H1 (cell line): ENCODE measurements at regions not wholly inside any gene's neighbourhood (a gene's known extent, or its start where the extent isn't known, plus 50 kb on each side); places are given as distances from the start of the nearest gene placed in this dataset.

ENCODE experiments used
- CTCF ChIA-PET: fragments of 300-600 bp; sonication (Branson Sonifier 250); formaldehyde crosslinking; loops from one replicate; lab custom pipeline; 2021; ENCODE audit not compliant: partially characterized antibody; lab: Charles Lee
- POLR2A ChIA-PET: fragments of 300-600 bp; sonication (Branson Sonifier 250); formaldehyde crosslinking; loops from one replicate; lab custom pipeline; 2021; ENCODE audit warnings: inconsistent platforms; ENCODE audit not compliant: partially characterized antibody; lab: Charles Lee
- DNase-seq, 2 experiments: peaks; one replicate each; pipeline versions ENCODE4 v3.0.0 to v3.0.0-alpha.2; 2010 to 2022; ENCODE audit warnings: low spot score in 2 of 2, low read depth in 1 of 2, mixed read lengths in 1 of 2
- FAIRE-seq: peaks from 2 replicates; lab custom pipeline; 2011; peaks lifted over from hg19 to GRCh38; lab: Jason Lieb, UNC
- H2AFZ ChIP-seq: 2 replicates; pipeline ENCODE4 v1.8.1; 2012; ENCODE audit warnings: low read length, inconsistent platforms
- H2AK5ac ChIP-seq: 2 replicates; pipeline ENCODE4 v1.6.1; 2013; ENCODE audit warnings: low read depth, low read length
- H2BK120ac ChIP-seq: replicated peaks from 2 replicates; pipeline ENCODE3; 2013; ENCODE audit warnings: low read depth, low read length, inconsistent platforms
- H2BK12ac ChIP-seq: 2 replicates; pipeline ENCODE4 v1.6.1; 2013; ENCODE audit warnings: low read depth, low read length
- H2BK15ac ChIP-seq: 2 replicates; pipeline ENCODE4 v1.6.1; 2013; ENCODE audit warnings: low read length
- H2BK20ac ChIP-seq: 2 replicates; pipeline ENCODE4 v1.6.1; 2013; ENCODE audit warnings: low read length
- H2BK5ac ChIP-seq: 2 replicates; pipeline ENCODE4 v1.6.1; 2013; ENCODE audit warnings: low read depth, low read length
- H3K14ac ChIP-seq: 2 replicates; pipeline ENCODE4 v1.6.1; 2013; ENCODE audit warnings: inconsistent platforms; ENCODE audit not compliant: insufficient read length
- H3K18ac ChIP-seq: 2 replicates; pipeline ENCODE4 v1.6.1; 2013; ENCODE audit warnings: low read length; ENCODE audit errors: extremely low read depth
- H3K23ac ChIP-seq: 2 replicates; pipeline ENCODE4 v1.6.1; 2013; ENCODE audit warnings: inconsistent platforms; ENCODE audit not compliant: insufficient read length
- H3K23me2 ChIP-seq: 2 replicates; pipeline ENCODE4 v1.6.1; 2013; ENCODE audit warnings: low read depth, low read length
- H3K27ac ChIP-seq: 2 replicates; pipeline ENCODE4 v1.6.1; 2011; ENCODE audit warnings: low read depth, low read length, inconsistent platforms
- H3K27me3 ChIP-seq, 4 experiments: replicated peaks in 1 of 4; 1 replicate in 1 of 4; 2 replicates in 3 of 4; pipeline versions ENCODE4 v1.6.1 to v1.8.1; 2011 to 2013; ENCODE audit warnings: low read length in 3 of 4, mild to moderate bottlenecking in 3 of 4, inconsistent platforms in 2 of 4, mixed read lengths in 2 of 4, moderate library complexity in 1 of 4; ENCODE audit not compliant: control insufficient read depth in 3 of 4, insufficient read depth in 3 of 4; ENCODE audit errors: extremely low read depth in 1 of 4
- H3K36me3 ChIP-seq, 4 experiments: 2 replicates each; pipeline versions ENCODE4 v1.6.1 to v1.8.1; 2011 to 2013; ENCODE audit warnings: mild to moderate bottlenecking in 4 of 4, low read length in 3 of 4, moderate library complexity in 2 of 4, control low read depth in 1 of 4, inconsistent platforms in 1 of 4; ENCODE audit not compliant: insufficient read depth in 4 of 4, control insufficient read depth in 2 of 4
- H3K4ac ChIP-seq: replicated peaks from 2 replicates; pipeline ENCODE3; 2013; ENCODE audit warnings: low read length, low read depth, mixed read lengths, inconsistent platforms; ENCODE audit not compliant: insufficient read length
- H3K4me1 ChIP-seq, 4 experiments: replicated peaks in 1 of 4; 1 replicate in 1 of 4; 2 replicates in 3 of 4; pipeline versions ENCODE4 v1.6.1 to v1.8.1; 2011 to 2013; ENCODE audit warnings: low read length in 3 of 4, inconsistent platforms in 2 of 4, mixed read lengths in 1 of 4; ENCODE audit not compliant: insufficient read depth in 4 of 4, control insufficient read depth in 3 of 4
- H3K4me2 ChIP-seq, 2 experiments: 2 replicates each; pipeline versions ENCODE4 v1.6.1 to v1.8.1; 2011 to 2013; ENCODE audit warnings: low read depth in 2 of 2, low read length in 2 of 2, control low read depth in 1 of 2, inconsistent platforms in 1 of 2, mild to moderate bottlenecking in 1 of 2; ENCODE audit not compliant: insufficient read depth in 1 of 2
- H3K4me3 ChIP-seq, 4 experiments: fragments of 200-600, 300-600 bp in 1 of 4; sonication (generic), shearing (Covaris generic), sonication (Bioruptor Twin) in 1 of 4; 2 replicates each; pipeline versions ENCODE4 v1.5.1 to v1.8.1; 2011 to 2016; ENCODE audit warnings: low read length in 4 of 4, low read depth in 3 of 4, control low read depth in 2 of 4, inconsistent platforms in 2 of 4, mild to moderate bottlenecking in 2 of 4, mixed read lengths in 1 of 4, moderate library complexity in 1 of 4; ENCODE audit not compliant: insufficient read depth in 2 of 4; ENCODE audit errors: extremely low read depth in 1 of 4
- H3K56ac ChIP-seq: replicated peaks from 2 replicates; pipeline ENCODE3; 2013; ENCODE audit warnings: low read depth, mild to moderate bottlenecking, mixed read lengths, low read length, inconsistent platforms; ENCODE audit not compliant: insufficient read length
- H3K79me1 ChIP-seq: 2 replicates; pipeline ENCODE4 v1.6.1; 2013; ENCODE audit warnings: low read depth, low read length, control low read depth
- H3K79me2 ChIP-seq, 2 experiments: 2 replicates each; pipeline versions ENCODE4 v1.6.1 to v1.8.1; 2012 to 2013; ENCODE audit warnings: low read length in 2 of 2, mild to moderate bottlenecking in 2 of 2, inconsistent platforms in 1 of 2; ENCODE audit not compliant: insufficient read depth in 2 of 2, control insufficient read depth in 1 of 2
- H3K9ac ChIP-seq, 4 experiments: replicated peaks in 1 of 4; 1 replicate in 1 of 4; 2 replicates in 3 of 4; pipeline versions ENCODE4 v1.6.1 to v1.8.1; 2011 to 2013; ENCODE audit warnings: low read depth in 3 of 4, low read length in 3 of 4, control low read depth in 2 of 4, mild to moderate bottlenecking in 2 of 4, moderate library complexity in 2 of 4, inconsistent platforms in 1 of 4; ENCODE audit errors: extremely low read depth in 1 of 4
- H3K9me3 ChIP-seq, 2 experiments: 2 replicates each; pipeline versions ENCODE4 v1.6.1 to v1.8.1; 2012 to 2013; ENCODE audit warnings: mild to moderate bottlenecking in 2 of 2, moderate library complexity in 2 of 2, control low read depth in 1 of 2, inconsistent platforms in 1 of 2, low read depth in 1 of 2, low read length in 1 of 2, mixed read lengths in 1 of 2; ENCODE audit not compliant: insufficient read depth in 2 of 2
- H4K20me1 ChIP-seq, 2 experiments: replicated peaks in 1 of 2; 2 replicates each; pipeline versions ENCODE3 to v1.8.1; 2011 to 2013; ENCODE audit warnings: inconsistent platforms in 2 of 2, low read length in 2 of 2, mild to moderate bottlenecking in 1 of 2; ENCODE audit not compliant: insufficient read depth in 2 of 2, control insufficient read depth in 1 of 2
- H4K5ac ChIP-seq: 2 replicates; pipeline ENCODE4 v1.6.1; 2013; ENCODE audit warnings: low read length, low read depth, mixed read lengths, inconsistent platforms; ENCODE audit not compliant: insufficient read length
- H4K8ac ChIP-seq: 2 replicates; pipeline ENCODE4 v1.8.0; 2013; ENCODE audit warnings: mild to moderate bottlenecking, moderate library complexity, low read length, inconsistent platforms; ENCODE audit not compliant: insufficient read depth; ENCODE audit errors: extremely low read depth
- H4K91ac ChIP-seq: replicated peaks from 2 replicates; pipeline ENCODE3; 2013; ENCODE audit warnings: low read length, mixed read lengths, inconsistent platforms; ENCODE audit not compliant: insufficient read length
- BRCA1 ChIP-seq: IDR thresholded peaks from 2 replicates; pipeline ENCODE4 v1.6.1; 2012; ENCODE audit warnings: low read depth, low read length, improper control_type of control experiment
- CBX5 ChIP-seq: fragments of 300-800, 300-1000 bp; sonication (generic); IDR thresholded peaks from 2 replicates; pipeline ENCODE4 v1.7.1; 2016; ENCODE audit warnings: antibody characterized with exemption, low read length, low read depth
- CEBPB ChIP-seq: IDR thresholded peaks from 2 replicates; pipeline ENCODE4 v1.6.1; 2012; ENCODE audit warnings: low read depth, low read length
- EGR1 ChIP-seq: IDR thresholded peaks from 2 replicates; pipeline ENCODE4 v1.6.1; 2011; ENCODE audit warnings: low read depth, low read length, borderline replicate concordance
- FOSL1 ChIP-seq: IDR thresholded peaks from 2 replicates; pipeline ENCODE4 v1.6.1; 2011; ENCODE audit warnings: mild to moderate bottlenecking, low read depth, low read length, moderate library complexity; ENCODE audit not compliant: insufficient read depth
- NRF1 ChIP-seq: IDR thresholded peaks from 2 replicates; pipeline ENCODE4 v1.6.1; 2011; ENCODE audit warnings: mild to moderate bottlenecking, low read depth, low read length, improper control_type of control experiment
- RBBP5 ChIP-seq: IDR thresholded peaks from 2 replicates; pipeline ENCODE4 v1.7.1; 2012; ENCODE audit warnings: low read depth, mild to moderate bottlenecking, inconsistent platforms, low read length, moderate library complexity, borderline replicate concordance
- SUZ12 ChIP-seq: fragments of 200-600 bp; sonication (generic); IDR thresholded peaks from 2 replicates; pipeline ENCODE4 v1.6.1; 2012; ENCODE audit warnings: mild to moderate bottlenecking, inconsistent platforms, low read length, moderate library complexity, mixed read lengths

DNA sequence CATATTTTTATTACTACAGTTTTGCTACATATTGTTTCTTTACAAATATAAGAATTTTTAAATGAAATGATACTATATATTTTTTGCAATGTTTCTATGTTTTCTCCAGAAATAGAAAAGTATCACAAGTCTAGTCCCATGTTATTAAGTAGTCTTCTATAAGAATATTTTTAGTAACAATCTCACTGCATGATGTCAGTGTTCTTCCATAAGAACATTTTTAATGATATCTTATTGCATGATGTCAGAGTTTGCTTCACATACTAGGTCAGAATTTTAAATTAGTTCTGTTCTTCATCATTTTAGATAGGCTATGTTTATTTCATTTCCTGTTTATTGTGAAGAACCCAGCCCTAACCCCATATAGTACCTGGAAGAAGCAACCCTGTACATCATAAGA, 265.3 kb upstream of the IL12A start:
- Histone ChIP-seq H4K91ac (no peak overlapping the region), H4K20me1 (no peaks in the 10 kb centered on the region), H2AFZ (no peak overlapping the region), H3K9me3 (no peaks in the 10 kb centered on the region), H2AK5ac (no peak overlapping the region), H4K5ac (no peak overlapping the region), H3K79me1 (no peaks in the 10 kb centered on the region), H2BK20ac (no peak overlapping the region), H3K27me3 (no peaks in the 10 kb centered on the region), H3K27ac (no peak overlapping the region), H3K56ac (no peak overlapping the region), H3K23me2 (no peaks in the 10 kb centered on the region), H3K23ac (no peak overlapping the region), H3K36me3 (no peaks in the 10 kb centered on the region), H4K8ac (no peak overlapping the region), H3K79me2 (no peaks in the 10 kb centered on the region), H2BK12ac (no peak overlapping the region), H3K4me1 (no peaks in the 10 kb centered on the region), H3K18ac (no peak overlapping the region), H2BK15ac (no peak overlapping the region), H3K14ac (no peak overlapping the region), H3K4ac (no peak overlapping the region), H2BK5ac (no peak overlapping the region), H3K4me3 (no peak overlapping the region), H3K4me2 (no peak overlapping the region), H3K9ac (no peak overlapping the region), H2BK120ac (no peak overlapping the region)
- ChIA-PET POLR2A (no interaction called here), CTCF (interaction anchor here (0.7 to 4.8 kb wide), 3 partner anchors 43 to 106 kb away, joined by 3 to 16 read pairs (median 3); no protein-coding TSS in a partner anchor)
- FAIRE-seq (no peak), DNase-seq (no peak)
- TF ChIP-seq SUZ12 (no peak), BRCA1 (no peak), FOSL1 (no peak), CBX5 (no peak), EGR1 (no peak), CEBPB (no peak), RBBP5 (no peak), NRF1 (no peak)
